ENCODE measurements at regions not wholly inside any gene's neighbourhood (a gene's known extent, or its start where the extent isn't known, plus 50 kb on each side); places are given as distances from the start of the nearest gene placed in this dataset.
"Not testable (repeated sequence)": the region's sequence is repeated elsewhere in the genome, so short reads cannot be mapped to it uniquely, and the experiment has no call there.

- H3K36me3 ChIP-seq (ENCODE audit: insufficient read depth, low read length) = no peaks in the 10 kb centered on the region
- peaks cover 10% of the 10 kb centered on the region; the same call in 1 of the 2 replicates for H3K9me3 ChIP-seq (ENCODE audit: insufficient read depth, low read depth, low read length)
- no peaks in the 10 kb centered on the region for H3K4me1 ChIP-seq (ENCODE audit: insufficient read depth, low read length)
- no peak overlapping the region for H3K4me3 ChIP-seq (ENCODE audit: low read length)
- no peak overlapping the region for H3K27ac ChIP-seq (ENCODE audit: low read depth, low read length)
- H3K9ac ChIP-seq (ENCODE audit: low read depth, low read length) = no peak overlapping the region
- no peaks in the 10 kb centered on the region for H3K27me3 ChIP-seq (ENCODE audit: insufficient read depth, low read length)
- WGBS = 95% methylated on average over 5 of the region's 5 CpGs
Observed at GRCh38 chr5:130643321-130643720, 521.7 kb downstream of the HINT1 start.

GRCh38 chr5:130642461-130642860, 522.6 kb downstream of the HINT1 start:
- Histone ChIP-seq H3K9me3 (ENCODE audit: insufficient read depth, low read depth, low read length) (peaks cover 10% of the 10 kb centered on the region; the same call in 1 of the 2 replicates), H3K27me3 (ENCODE audit: insufficient read depth, low read length) (no peaks in the 10 kb centered on the region), H3K4me3 (ENCODE audit: low read length) (no peak overlapping the region), H3K4me1 (ENCODE audit: insufficient read depth, low read length) (no peaks in the 10 kb centered on the region), H3K36me3 (ENCODE audit: insufficient read depth, low read length) (no peaks in the 10 kb centered on the region), H3K9ac (ENCODE audit: low read depth, low read length) (no peak overlapping the region), H3K27ac (ENCODE audit: low read depth, low read length) (no peak overlapping the region)
- WGBS = 98% methylated on average over 2 of the region's 2 CpGs

GRCh38 chr5:130627145-130627544, 537.9 kb downstream of the HINT1 start:
- no peaks in the 10 kb centered on the region for H3K36me3 ChIP-seq (ENCODE audit: insufficient read depth, low read length)
- H3K27ac ChIP-seq (ENCODE audit: low read depth, low read length) = no peak overlapping the region
- H3K9ac ChIP-seq (ENCODE audit: low read depth, low read length) = no peak overlapping the region
- H3K4me3 ChIP-seq (ENCODE audit: low read length) = no peak overlapping the region
- peaks cover 12% of the 10 kb centered on the region; the same call in 1 of the 2 replicates for H3K9me3 ChIP-seq (ENCODE audit: insufficient read depth, low read depth, low read length)
- no peaks in the 10 kb centered on the region for H3K4me1 ChIP-seq (ENCODE audit: insufficient read depth, low read length)
- H3K27me3 ChIP-seq (ENCODE audit: insufficient read depth, low read length) = no peaks in the 10 kb centered on the region

GRCh38 chr5:130624805-130625204, 540.3 kb downstream of the HINT1 start:
- no peaks in the 10 kb centered on the region for H3K36me3 ChIP-seq (ENCODE audit: insufficient read depth, low read length)
- no peaks in the 10 kb centered on the region for H3K27me3 ChIP-seq (ENCODE audit: insufficient read depth, low read length)
- no peak overlapping the region for H3K9ac ChIP-seq (ENCODE audit: low read depth, low read length)
- no peaks in the 10 kb centered on the region for H3K4me1 ChIP-seq (ENCODE audit: insufficient read depth, low read length)
- peaks cover under 1% of the 10 kb centered on the region; the same call in 1 of the 2 replicates for H3K9me3 ChIP-seq (ENCODE audit: insufficient read depth, low read depth, low read length)
- no peak overlapping the region for H3K4me3 ChIP-seq (ENCODE audit: low read length)
- H3K27ac ChIP-seq (ENCODE audit: low read depth, low read length) = no peak overlapping the region

- Histone ChIP-seq H3K27ac (ENCODE audit: low read depth, low read length) (no peak overlapping the region), H3K36me3 (ENCODE audit: insufficient read depth, low read length) (no peaks in the 10 kb centered on the region), H3K4me3 (ENCODE audit: low read length) (no peak overlapping the region), H3K27me3 (ENCODE audit: insufficient read depth, low read length) (no peaks in the 10 kb centered on the region), H3K9ac (ENCODE audit: low read depth, low read length) (no peak overlapping the region), H3K4me1 (ENCODE audit: insufficient read depth, low read length) (no peaks in the 10 kb centered on the region), H3K9me3 (ENCODE audit: insufficient read depth, low read depth, low read length) (peaks cover 3% of the 10 kb centered on the region; the same call in 1 of the 2 replicates)
- WGBS = 94% methylated on average over 2 of the region's 2 CpGs
Observed at GRCh38 chr5:130616161-130616560, 548.9 kb downstream of the HINT1 start.

GRCh38 chr5:130605234-130605633, 559.8 kb downstream of the HINT1 start:
- Histone ChIP-seq H3K27ac (ENCODE audit: low read depth, low read length) (no peak overlapping the region), H3K4me3 (ENCODE audit: low read length) (no peak overlapping the region), H3K9ac (ENCODE audit: low read depth, low read length) (no peak overlapping the region), H3K27me3 (ENCODE audit: insufficient read depth, low read length) (no peaks in the 10 kb centered on the region), H3K36me3 (ENCODE audit: insufficient read depth, low read length) (no peaks in the 10 kb centered on the region), H3K9me3 (ENCODE audit: insufficient read depth, low read depth, low read length) (no peaks in the 10 kb centered on the region), H3K4me1 (ENCODE audit: insufficient read depth, low read length) (no peaks in the 10 kb centered on the region)

- H3K27ac ChIP-seq (ENCODE audit: low read depth, low read length); H3K27me3 ChIP-seq (ENCODE audit: insufficient read depth, low read length); H3K9ac ChIP-seq (ENCODE audit: low read depth, low read length); H3K36me3 ChIP-seq (ENCODE audit: insufficient read depth, low read length); H3K4me3 ChIP-seq (ENCODE audit: low read length); H3K4me1 ChIP-seq (ENCODE audit: insufficient read depth, low read length): not testable (repeated sequence)
- H3K9me3 ChIP-seq (ENCODE audit: insufficient read depth, low read depth, low read length) = peaks cover 18% of the 10 kb centered on the region
- 97% methylated on average over 19 of the region's 25 CpGs for WGBS
Observed at GRCh38 chr5:130596647-130597046, 568.4 kb downstream of the HINT1 start.

GRCh38 chr5:130580264-130580663, 584.8 kb downstream of the HINT1 start:
- no peaks in the 10 kb centered on the region for H3K9me3 ChIP-seq (ENCODE audit: insufficient read depth, low read depth, low read length)

GRCh38 chr5:130578354-130578753, 586.7 kb downstream of the HINT1 start:
- Histone ChIP-seq H3K4me3 (ENCODE audit: low read length) (no peak overlapping the region), H3K36me3 (ENCODE audit: insufficient read depth, low read length) (no peaks in the 10 kb centered on the region), H3K9ac (ENCODE audit: low read depth, low read length) (no peak overlapping the region), H3K4me1 (ENCODE audit: insufficient read depth, low read length) (peaks cover 13% of the 10 kb centered on the region), H3K9me3 (ENCODE audit: insufficient read depth, low read depth, low read length) (no peaks in the 10 kb centered on the region), H3K27ac (ENCODE audit: low read depth, low read length) (peak overlapping the region; percentile 66), H3K27me3 (ENCODE audit: insufficient read depth, low read length) (no peaks in the 10 kb centered on the region)

More at GRCh38 chr5:130580264-130580663, 584.8 kb downstream of the HINT1 start:
- 92% methylated on average over 2 of the region's 2 CpGs for WGBS
- H3K4me3 ChIP-seq (ENCODE audit: low read length) = no peak overlapping the region
- H3K36me3 ChIP-seq (ENCODE audit: insufficient read depth, low read length) = no peaks in the 10 kb centered on the region
- no peak overlapping the region for H3K9ac ChIP-seq (ENCODE audit: low read depth, low read length)
- H3K27ac ChIP-seq (ENCODE audit: low read depth, low read length) = no peak overlapping the region
- peaks cover 13% of the 10 kb centered on the region for H3K4me1 ChIP-seq (ENCODE audit: insufficient read depth, low read length)
- H3K27me3 ChIP-seq (ENCODE audit: insufficient read depth, low read length) = no peaks in the 10 kb centered on the region

- no peaks in the 10 kb centered on the region for H3K9me3 ChIP-seq (ENCODE audit: insufficient read depth, low read depth, low read length)
- no peak overlapping the region for H3K9ac ChIP-seq (ENCODE audit: low read depth, low read length)
Observed at GRCh38 chr5:130571076-130571475, 594.0 kb downstream of the HINT1 start.

GRCh38 chr5:130568791-130569190, 596.3 kb downstream of the HINT1 start:
- no peaks in the 10 kb centered on the region for H3K27me3 ChIP-seq (ENCODE audit: insufficient read depth, low read length)
- no peak overlapping the region for H3K4me3 ChIP-seq (ENCODE audit: low read length)
- no peaks in the 10 kb centered on the region; the same call in 1 of the 2 replicates for H3K4me1 ChIP-seq (ENCODE audit: insufficient read depth, low read length)
- no peak overlapping the region for H3K9ac ChIP-seq (ENCODE audit: low read depth, low read length)
- 93% methylated on average over 1 of the region's 1 CpG for WGBS
- no peak overlapping the region for H3K27ac ChIP-seq (ENCODE audit: low read depth, low read length)
- no peaks in the 10 kb centered on the region for H3K36me3 ChIP-seq (ENCODE audit: insufficient read depth, low read length)
- H3K9me3 ChIP-seq (ENCODE audit: insufficient read depth, low read depth, low read length) = no peaks in the 10 kb centered on the region

More at GRCh38 chr5:130571076-130571475, 594.0 kb downstream of the HINT1 start:
- no peaks in the 10 kb centered on the region; the same call in 1 of the 2 replicates for H3K4me1 ChIP-seq (ENCODE audit: insufficient read depth, low read length)
- no peak overlapping the region for H3K4me3 ChIP-seq (ENCODE audit: low read length)
- H3K36me3 ChIP-seq (ENCODE audit: insufficient read depth, low read length) = no peaks in the 10 kb centered on the region
- H3K27ac ChIP-seq (ENCODE audit: low read depth, low read length) = no peak overlapping the region
- H3K27me3 ChIP-seq (ENCODE audit: insufficient read depth, low read length) = no peaks in the 10 kb centered on the region

GRCh38 chr5:130555429-130555828, 609.6 kb downstream of the HINT1 start:
- Histone ChIP-seq H3K27me3 (ENCODE audit: insufficient read depth, low read length) (no peaks in the 10 kb centered on the region), H3K4me1 (ENCODE audit: insufficient read depth, low read length) (no peaks in the 10 kb centered on the region), H3K4me3 (ENCODE audit: low read length) (no peak overlapping the region), H3K27ac (ENCODE audit: low read depth, low read length) (no peak overlapping the region), H3K9me3 (ENCODE audit: insufficient read depth, low read depth, low read length) (peaks cover 15% of the 10 kb centered on the region), H3K9ac (ENCODE audit: low read depth, low read length) (no peak overlapping the region), H3K36me3 (ENCODE audit: insufficient read depth, low read length) (no peaks in the 10 kb centered on the region)
- WGBS = 94% methylated on average over 3 of the region's 3 CpGs
